Common myeloid progenitor, CD34-positive (primary cell): ENCODE measurements at regions not wholly inside any gene's neighbourhood (a gene's known extent, or its start where the extent isn't known, plus 50 kb on each side); places are given as distances from the start of the nearest gene placed in this dataset.

Experiments used
- CTCF ChIA-PET: fragments of 350-600 bp; sonication (Branson Sonifier 250); formaldehyde crosslinking; loops from one replicate; lab custom pipeline; 2021; ENCODE audit warnings: antibody characterized with exemption; lab: Charles Lee
- POLR2A ChIA-PET: fragments of 350-600 bp; sonication (Branson Sonifier 250); formaldehyde crosslinking; loops from one replicate; lab custom pipeline; 2021; ENCODE audit warnings: antibody characterized with exemption; lab: Charles Lee
- DNase-seq, 3 donors: peaks; one replicate each; pipeline versions ENCODE4 v3.0.0 to v3.0.0-alpha.2; 2013
- H3K27ac ChIP-seq, 2 experiments: 1 replicate in 1 of 2; 2 replicates in 1 of 2; pipeline ENCODE4 v1.7.0; 2013; ENCODE audit warnings: inconsistent platforms in 2 of 2, low read length in 2 of 2, mild to moderate bottlenecking in 2 of 2, low read depth in 1 of 2, moderate library complexity in 1 of 2; ENCODE audit not compliant: severe bottlenecking in 2 of 2, insufficient read depth in 1 of 2, poor library complexity in 1 of 2
- H3K27me3 ChIP-seq, 5 experiments: replicated peaks in 2 of 5; 1 replicate in 3 of 5; 2 replicates in 2 of 5; pipeline versions ENCODE4 v1.6.1 to v1.7.0; 2013; ENCODE audit warnings: low read length in 4 of 5, mild to moderate bottlenecking in 2 of 5, moderate library complexity in 2 of 5, inconsistent platforms in 1 of 5; ENCODE audit not compliant: insufficient read depth in 5 of 5, control insufficient read depth in 4 of 5
- H3K36me3 ChIP-seq, 4 experiments: 1 replicate in 2 of 4; 2 replicates in 2 of 4; pipeline versions ENCODE4 v1.6.1 to v1.7.0; 2013; ENCODE audit warnings: low read length in 3 of 4, control low read depth in 1 of 4, mild to moderate bottlenecking in 1 of 4; ENCODE audit not compliant: control insufficient read depth in 4 of 4, insufficient read depth in 4 of 4
- H3K4me1 ChIP-seq, 4 experiments: 1 replicate in 3 of 4; 2 replicates in 1 of 4; pipeline versions ENCODE4 v1.6.1 to v1.7.1; 2013; ENCODE audit warnings: low read length in 3 of 4, mild to moderate bottlenecking in 3 of 4, control low read depth in 1 of 4, inconsistent platforms in 1 of 4, moderate library complexity in 1 of 4; ENCODE audit not compliant: control insufficient read depth in 4 of 4, insufficient read depth in 4 of 4; ENCODE audit errors: control extremely low read depth in 1 of 4
- H3K4me3 ChIP-seq, 7 experiments: 1 replicate in 4 of 7; 2 replicates in 3 of 7; pipeline versions ENCODE4 v1.5.1 to v1.7.0; 2013; ENCODE audit warnings: mild to moderate bottlenecking in 7 of 7, low read length in 6 of 7, moderate library complexity in 6 of 7, inconsistent platforms in 2 of 7, low read depth in 2 of 7, control low read depth in 1 of 7; ENCODE audit not compliant: insufficient read depth in 4 of 7, control insufficient read depth in 1 of 7; ENCODE audit errors: extremely low read depth in 1 of 7
- H3K9me3 ChIP-seq, 5 experiments: 1 replicate in 4 of 5; 2 replicates in 1 of 5; pipeline versions ENCODE4 v1.6.1 to v1.7.1; 2013; ENCODE audit warnings: low read length in 4 of 5, mild to moderate bottlenecking in 2 of 5, inconsistent platforms in 1 of 5, low read depth in 1 of 5, moderate library complexity in 1 of 5; ENCODE audit not compliant: control insufficient read depth in 4 of 5, insufficient read depth in 2 of 5; ENCODE audit errors: control extremely low read depth in 1 of 5
- WGBS: methylation state at CpG from one replicate; pipeline ENCODE4 v1.1.5; 2013; ENCODE audit not compliant: insufficient coverage; 5-methylcytosine and 5-hydroxymethylcytosine counted together

- Histone ChIP-seq H3K27ac (no peak overlapping the region), H3K4me3 (no peak overlapping the region), H3K9me3 (no peaks in the 10 kb centered on the region), H3K4me1 (no peaks in the 10 kb centered on the region), H3K36me3 (no peaks in the 10 kb centered on the region), H3K27me3 (no peaks in the 10 kb centered on the region)
- ChIA-PET POLR2A (no interaction called here), CTCF (no interaction called here)
- DNase-seq, result no peak
- WGBS, result 80% methylated on average over 1 of the region's 5 CpGs
Observed at GRCh38 chr7:46537191-46537905, 616.3 kb upstream of the IGFBP3 start.

- Histone ChIP-seq H3K36me3 (no peaks in the 10 kb centered on the region), H3K27ac (no peak overlapping the region), H3K4me3 (no peak overlapping the region), H3K9me3 (no peaks in the 10 kb centered on the region), H3K27me3 (no peaks in the 10 kb centered on the region), H3K4me1 (no peaks in the 10 kb centered on the region)
- ChIA-PET POLR2A (no interaction called here), CTCF (no interaction called here)
- DNase-seq, result no peak
- 79% methylated on average over 6 of the region's 6 CpGs for WGBS
Observed at GRCh38 chr7:46534664-46535588, 613.9 kb upstream of the IGFBP3 start.

- CTCF ChIA-PET, result no interaction called here
- WGBS, result 89% methylated on average over 2 of the region's 3 CpGs
Observed at GRCh38 chr7:46533946-46534345, 612.9 kb upstream of the IGFBP3 start.

GRCh38 chr7:46532571-46532970 lies 611.5 kb upstream of the IGFBP3 start:
- DNase-seq, result no peak
- CTCF ChIA-PET, result no interaction called here
- WGBS, result 100% methylated on average over 2 of the region's 2 CpGs
- no peaks in the 10 kb centered on the region for H3K4me1 ChIP-seq
- POLR2A ChIA-PET, result no interaction called here
- H3K27me3 ChIP-seq, result no peaks in the 10 kb centered on the region
- H3K36me3 ChIP-seq, result no peaks in the 10 kb centered on the region
- no peak overlapping the region for H3K27ac ChIP-seq
- H3K4me3 ChIP-seq, result no peak overlapping the region
- H3K9me3 ChIP-seq, result peaks cover 0 to 8% (median 0%) of the 10 kb centered on the region in 5 experiments

More at GRCh38 chr7:46533946-46534345, 612.9 kb upstream of the IGFBP3 start:
- Histone ChIP-seq H3K4me3 (no peak overlapping the region), H3K36me3 (no peaks in the 10 kb centered on the region), H3K27me3 (no peaks in the 10 kb centered on the region), H3K27ac (no peak overlapping the region), H3K9me3 (no peaks in the 10 kb centered on the region), H3K4me1 (no peaks in the 10 kb centered on the region)
- DNase-seq, result no peak
- POLR2A ChIA-PET, result no interaction called here

GRCh38 chr7:46530081-46530750 lies 609.1 kb upstream of the IGFBP3 start:
- Histone ChIP-seq H3K27me3 (no peaks in the 10 kb centered on the region), H3K27ac (no peak overlapping the region), H3K36me3 (no peaks in the 10 kb centered on the region), H3K4me3 (no peak overlapping the region), H3K4me1 (no peaks in the 10 kb centered on the region), H3K9me3 (peaks cover 0 to 11% (median 0%) of the 10 kb centered on the region in 5 experiments)
- ChIA-PET CTCF (interaction anchor here (0.6 kb wide), 1 partner anchor 13 kb away, joined by 3 read pairs; no protein-coding TSS in a partner anchor), POLR2A (interaction anchor here (0.7 kb wide), 1 partner anchor 11 kb away, joined by 3 read pairs; no protein-coding TSS in a partner anchor)
- no peak for DNase-seq
- WGBS, result 90% methylated on average over 2 of the region's 4 CpGs

GRCh38 chr7:46527360-46527759 lies 606.3 kb upstream of the IGFBP3 start:
- CTCF ChIA-PET, result no interaction called here
- no peak for DNase-seq
- no peaks in the 10 kb centered on the region for H3K36me3 ChIP-seq
- peaks cover 0 to 11% (median 0%) of the 10 kb centered on the region in 5 experiments for H3K9me3 ChIP-seq
- H3K27ac ChIP-seq, result no peak overlapping the region
- no peak overlapping the region for H3K4me3 ChIP-seq
- no peaks in the 10 kb centered on the region for H3K4me1 ChIP-seq
- POLR2A ChIA-PET, result no interaction called here
- H3K27me3 ChIP-seq, result no peaks in the 10 kb centered on the region
